ENCODE measurements at regions not wholly inside any gene's neighbourhood (a gene's known extent, or its start where the extent isn't known, plus 50 kb on each side); places are given as distances from the start of the nearest gene placed in this dataset.

DNA sequence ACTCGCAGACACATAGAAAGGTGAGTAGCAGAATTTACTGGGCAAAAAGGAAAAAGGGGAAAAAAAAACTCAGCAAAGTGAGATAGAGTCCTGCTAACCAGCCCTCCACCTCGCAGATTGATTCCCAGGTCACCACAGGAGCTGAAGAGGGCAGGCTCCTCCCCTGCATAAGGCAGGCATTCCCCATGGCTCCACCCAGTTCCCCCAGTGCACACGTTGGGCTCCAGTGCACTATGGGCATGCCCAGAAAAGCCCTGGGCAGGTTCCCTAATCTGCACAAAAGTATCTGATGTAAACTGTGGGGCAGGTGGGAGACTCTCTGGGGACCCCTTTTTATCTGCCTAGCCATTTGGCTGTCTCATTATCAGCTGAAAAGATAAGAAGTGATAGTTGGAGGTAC lies 461.2 kb upstream of the TMEFF2 start:
- H2BK5ac ChIP-seq (ENCODE audit: low read depth, low read length, poor library complexity, severe bottlenecking), result no peak overlapping the region
- 65% methylated on average over 3 of the region's 3 CpGs for WGBS
- H3K4me2 ChIP-seq (ENCODE audit: low read length, poor library complexity, severe bottlenecking), result no peak overlapping the region
- H3K9me3 ChIP-seq (ENCODE audit: control insufficient read depth, low read length), result peaks cover 3% of the 10 kb centered on the region
- no peak overlapping the region for H3K27ac ChIP-seq (ENCODE audit: low read length, poor library complexity, severe bottlenecking)
- H2AK5ac ChIP-seq (ENCODE audit: low read length, severe bottlenecking), result no peak overlapping the region
- no peaks in the 10 kb centered on the region for H3K79me1 ChIP-seq (replicated peaks; ENCODE audit: low read length, poor library complexity, severe bottlenecking)
- H2AFZ ChIP-seq (ENCODE audit: low read depth, low read length), result no peak overlapping the region
- no peak overlapping the region for H3K14ac ChIP-seq (ENCODE audit: low read length in 2 of 2)
- no peak overlapping the region for H2BK120ac ChIP-seq (ENCODE audit: low read depth, low read length)
- H4K8ac ChIP-seq (ENCODE audit: low read length), result no peak overlapping the region
- no peak overlapping the region for H3K18ac ChIP-seq (ENCODE audit: low read depth in 1 of 2, low read length in 2 of 2)
- H3K4me3 ChIP-seq (ENCODE audit: insufficient read depth in 1 of 2, low read depth in 1 of 2, low read length in 2 of 2), result no peak overlapping the region
- no peak overlapping the region for H3K9ac ChIP-seq (ENCODE audit: low read length)
- no peaks in the 10 kb centered on the region for H3K36me3 ChIP-seq (ENCODE audit: control insufficient read depth in 1 of 2, insufficient read depth in 2 of 2, low read depth in 1 of 2, low read length in 2 of 2)
- no peaks in the 10 kb centered on the region for H3K4me1 ChIP-seq (ENCODE audit: control insufficient read depth, insufficient read depth, low read depth, low read length)
- DNase-seq, result no peak
- no peak overlapping the region for H2BK15ac ChIP-seq (ENCODE audit: low read depth, poor library complexity, severe bottlenecking)
- H3K4ac ChIP-seq (ENCODE audit: low read depth in 1 of 2, low read length in 2 of 2), result no peak overlapping the region
- H3K23ac ChIP-seq (ENCODE audit: low read length in 2 of 2), result no peak overlapping the region
- H3K27me3 ChIP-seq (ENCODE audit: control insufficient read depth in 1 of 2, insufficient read depth in 1 of 2, low read length in 2 of 2), result no peaks in the 10 kb centered on the region
- no peak overlapping the region for H4K91ac ChIP-seq (ENCODE audit: low read length)
- no peak overlapping the region for H2BK12ac ChIP-seq (ENCODE audit: low read length in 2 of 2)

GRCh38 chr2:192645811-192646598 lies 451.3 kb upstream of the TMEFF2 start:
- no peak overlapping the region for H3K14ac ChIP-seq (ENCODE audit: low read length in 2 of 2)
- 56% methylated on average over 6 of the region's 6 CpGs for whole genome bisulfite sequencing
- H2AFZ ChIP-seq (ENCODE audit: low read depth, low read length), result no peak overlapping the region
- no peaks in the 10 kb centered on the region for H3K36me3 ChIP-seq (ENCODE audit: control insufficient read depth in 1 of 2, insufficient read depth in 2 of 2, low read depth in 1 of 2, low read length in 2 of 2)
- H2BK120ac ChIP-seq (ENCODE audit: low read depth, low read length), result no peak overlapping the region
- no peak overlapping the region for H3K9ac ChIP-seq (ENCODE audit: low read length)
- no peak for DNase-seq
- no peak overlapping the region for H2BK5ac ChIP-seq (ENCODE audit: low read depth, low read length, poor library complexity, severe bottlenecking)
- H3K4me2 ChIP-seq (ENCODE audit: low read length, poor library complexity, severe bottlenecking), result no peak overlapping the region
- H3K27me3 ChIP-seq (ENCODE audit: control insufficient read depth in 1 of 2, insufficient read depth in 1 of 2, low read length in 2 of 2), result no peaks in the 10 kb centered on the region
- no peak overlapping the region for H3K4ac ChIP-seq (ENCODE audit: low read depth in 1 of 2, low read length in 2 of 2)
- no peak overlapping the region for H4K91ac ChIP-seq (ENCODE audit: low read length)
- no peak overlapping the region for H3K27ac ChIP-seq (ENCODE audit: low read length, poor library complexity, severe bottlenecking)
- H2BK12ac ChIP-seq (ENCODE audit: low read length in 2 of 2), result no peak overlapping the region
- no peak overlapping the region for H3K18ac ChIP-seq (ENCODE audit: low read depth in 1 of 2, low read length in 2 of 2)
- H3K23ac ChIP-seq (ENCODE audit: low read length in 2 of 2), result no peak overlapping the region
- H3K9me3 ChIP-seq (ENCODE audit: control insufficient read depth, low read length), result no peaks in the 10 kb centered on the region
- no peak overlapping the region for H4K8ac ChIP-seq (ENCODE audit: low read length)
- H2AK5ac ChIP-seq (ENCODE audit: low read length, severe bottlenecking), result no peak overlapping the region
- no peak overlapping the region for H3K4me3 ChIP-seq (ENCODE audit: insufficient read depth in 1 of 2, low read depth in 1 of 2, low read length in 2 of 2)
- H3K79me1 ChIP-seq (replicated peaks; ENCODE audit: low read length, poor library complexity, severe bottlenecking), result no peaks in the 10 kb centered on the region
- H3K4me1 ChIP-seq (ENCODE audit: control insufficient read depth, insufficient read depth, low read depth, low read length), result no peaks in the 10 kb centered on the region
- H2BK15ac ChIP-seq (ENCODE audit: low read depth, poor library complexity, severe bottlenecking), result no peak overlapping the region

- H2BK15ac ChIP-seq (ENCODE audit: low read depth, poor library complexity, severe bottlenecking), result no peak overlapping the region
These were observed 439.8 kb upstream of the TMEFF2 start for GRCh38 chr2:192634557-192634956.

GRCh38 chr2:192628017-192628416 lies 433.3 kb upstream of the TMEFF2 start:
- DNase-seq, result no peak
- no peak overlapping the region for H2AK5ac ChIP-seq (ENCODE audit: low read length, severe bottlenecking)
- H3K27ac ChIP-seq (ENCODE audit: low read length, poor library complexity, severe bottlenecking), result no peak overlapping the region
- H4K91ac ChIP-seq (ENCODE audit: low read length), result no peak overlapping the region
- no peak overlapping the region for H3K4ac ChIP-seq (ENCODE audit: low read depth in 1 of 2, low read length in 2 of 2)
- H3K14ac ChIP-seq (ENCODE audit: low read length in 2 of 2), result no peak overlapping the region
- H2BK15ac ChIP-seq (ENCODE audit: low read depth, poor library complexity, severe bottlenecking), result no peak overlapping the region
- 90% methylated on average over 2 of the region's 2 CpGs for WGBS
- H3K23ac ChIP-seq (ENCODE audit: low read length in 2 of 2), result no peak overlapping the region
- no peak overlapping the region for H4K8ac ChIP-seq (ENCODE audit: low read length)
- H3K4me2 ChIP-seq (ENCODE audit: low read length, poor library complexity, severe bottlenecking), result no peak overlapping the region
- H3K4me1 ChIP-seq (ENCODE audit: control insufficient read depth, insufficient read depth, low read depth, low read length), result no peaks in the 10 kb centered on the region
- no peaks in the 10 kb centered on the region for H3K36me3 ChIP-seq (ENCODE audit: control insufficient read depth in 1 of 2, insufficient read depth in 2 of 2, low read depth in 1 of 2, low read length in 2 of 2)
- no peak overlapping the region for H3K18ac ChIP-seq (ENCODE audit: low read depth in 1 of 2, low read length in 2 of 2)
- no peak overlapping the region for H2AFZ ChIP-seq (ENCODE audit: low read depth, low read length)
- no peaks in the 10 kb centered on the region for H3K27me3 ChIP-seq (ENCODE audit: control insufficient read depth in 1 of 2, insufficient read depth in 1 of 2, low read length in 2 of 2)
- H3K79me1 ChIP-seq (replicated peaks; ENCODE audit: low read length, poor library complexity, severe bottlenecking), result no peaks in the 10 kb centered on the region
- no peak overlapping the region for H2BK5ac ChIP-seq (ENCODE audit: low read depth, low read length, poor library complexity, severe bottlenecking)
- H3K9ac ChIP-seq (ENCODE audit: low read length), result no peak overlapping the region
- H3K4me3 ChIP-seq (ENCODE audit: insufficient read depth in 1 of 2, low read depth in 1 of 2, low read length in 2 of 2), result no peak overlapping the region
- no peak overlapping the region for H2BK12ac ChIP-seq (ENCODE audit: low read length in 2 of 2)
- no peak overlapping the region for H2BK120ac ChIP-seq (ENCODE audit: low read depth, low read length)
- H3K9me3 ChIP-seq (ENCODE audit: control insufficient read depth, low read length), result no peaks in the 10 kb centered on the region

More at GRCh38 chr2:192634557-192634956, 439.8 kb upstream of the TMEFF2 start:
- Histone ChIP-seq H3K14ac (ENCODE audit: low read length in 2 of 2) (no peak overlapping the region), H3K4ac (ENCODE audit: low read depth in 1 of 2, low read length in 2 of 2) (no peak overlapping the region), H3K23ac (ENCODE audit: low read length in 2 of 2) (no peak overlapping the region), H4K91ac (ENCODE audit: low read length) (no peak overlapping the region), H3K79me1 (replicated peaks; ENCODE audit: low read length, poor library complexity, severe bottlenecking) (no peaks in the 10 kb centered on the region), H3K18ac (ENCODE audit: low read depth in 1 of 2, low read length in 2 of 2) (no peak overlapping the region), H3K9ac (ENCODE audit: low read length) (no peak overlapping the region), H3K4me2 (ENCODE audit: low read length, poor library complexity, severe bottlenecking) (no peak overlapping the region), H3K4me3 (ENCODE audit: insufficient read depth in 1 of 2, low read depth in 1 of 2, low read length in 2 of 2) (no peak overlapping the region), H4K8ac (ENCODE audit: low read length) (no peak overlapping the region), H2AK5ac (ENCODE audit: low read length, severe bottlenecking) (no peak overlapping the region), H2BK120ac (ENCODE audit: low read depth, low read length) (no peak overlapping the region), H3K27ac (ENCODE audit: low read length, poor library complexity, severe bottlenecking) (no peak overlapping the region), H3K27me3 (ENCODE audit: control insufficient read depth in 1 of 2, insufficient read depth in 1 of 2, low read length in 2 of 2) (no peaks in the 10 kb centered on the region), H3K36me3 (ENCODE audit: control insufficient read depth in 1 of 2, insufficient read depth in 2 of 2, low read depth in 1 of 2, low read length in 2 of 2) (no peaks in the 10 kb centered on the region), H2BK5ac (ENCODE audit: low read depth, low read length, poor library complexity, severe bottlenecking) (no peak overlapping the region), H2AFZ (ENCODE audit: low read depth, low read length) (no peak overlapping the region), H3K4me1 (ENCODE audit: control insufficient read depth, insufficient read depth, low read depth, low read length) (no peaks in the 10 kb centered on the region), H2BK12ac (ENCODE audit: low read length in 2 of 2) (no peak overlapping the region), H3K9me3 (ENCODE audit: control insufficient read depth, low read length) (peaks cover 22% of the 10 kb centered on the region)
- 78% methylated on average over 3 of the region's 3 CpGs for WGBS
- no peak for DNase-seq
